RWPE1 (cell line): ENCODE measurements at regions not wholly inside any gene's neighbourhood (a gene's known extent, or its start where the extent isn't known, plus 50 kb on each side); places are given as distances from the start of the nearest gene placed in this dataset.

Experiments
- CTCF ChIA-PET: fragments of 350-600 bp; sonication (Branson Sonifier 250); formaldehyde crosslinking; extraction: SDS; loops from one replicate; lab custom pipeline; 2021; lab: Yijun Ruan, JAX
- POLR2A ChIA-PET: fragments of 400-600 bp; formaldehyde crosslinking; extraction: SDS; loops from one replicate; lab custom pipeline; 2020; ENCODE audit warnings: antibody characterized with exemption; ENCODE audit not compliant: low non-redundant PET; lab: Yijun Ruan, JAX
- DNase-seq: peaks from one replicate; pipeline ENCODE4 v3.0.0; 2012; ENCODE audit warnings: low spot score
- H3K27ac ChIP-seq: fragments of 450-650 bp; 2 replicates; pipeline ENCODE4 v1.5.1; 2017
- TF ChIP-seq, protein P1 (sequence below): fragments of 450-650 bp; conservative IDR thresholded peaks from 2 replicates; pipeline ENCODE4 v1.5.1; 2017; ENCODE audit warnings: low read depth, mild to moderate bottlenecking

DNA sequence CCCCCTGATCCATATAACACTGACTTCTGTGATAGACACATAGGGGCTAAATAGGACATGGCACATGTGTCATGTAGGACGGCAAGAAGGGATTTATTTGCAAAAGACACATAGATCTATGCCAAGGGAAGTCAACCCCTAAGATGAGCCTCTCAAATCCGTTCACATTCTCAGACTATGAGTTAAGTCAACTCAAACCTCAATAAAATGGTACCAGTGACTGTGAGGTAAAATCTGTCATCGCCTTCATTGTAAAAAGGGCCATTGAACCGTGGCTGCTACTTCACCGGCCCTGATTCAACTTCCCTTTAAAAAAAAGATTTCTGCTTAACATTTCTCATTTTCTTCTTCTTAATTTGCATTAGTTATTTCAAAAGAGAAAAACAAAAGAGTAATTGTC is 144.0 kb downstream of the ZNF281 start:
- POLR2A ChIA-PET, result no interaction called here
- DNase-seq, result no peak
- TF ChIP-seq, protein P1, sequence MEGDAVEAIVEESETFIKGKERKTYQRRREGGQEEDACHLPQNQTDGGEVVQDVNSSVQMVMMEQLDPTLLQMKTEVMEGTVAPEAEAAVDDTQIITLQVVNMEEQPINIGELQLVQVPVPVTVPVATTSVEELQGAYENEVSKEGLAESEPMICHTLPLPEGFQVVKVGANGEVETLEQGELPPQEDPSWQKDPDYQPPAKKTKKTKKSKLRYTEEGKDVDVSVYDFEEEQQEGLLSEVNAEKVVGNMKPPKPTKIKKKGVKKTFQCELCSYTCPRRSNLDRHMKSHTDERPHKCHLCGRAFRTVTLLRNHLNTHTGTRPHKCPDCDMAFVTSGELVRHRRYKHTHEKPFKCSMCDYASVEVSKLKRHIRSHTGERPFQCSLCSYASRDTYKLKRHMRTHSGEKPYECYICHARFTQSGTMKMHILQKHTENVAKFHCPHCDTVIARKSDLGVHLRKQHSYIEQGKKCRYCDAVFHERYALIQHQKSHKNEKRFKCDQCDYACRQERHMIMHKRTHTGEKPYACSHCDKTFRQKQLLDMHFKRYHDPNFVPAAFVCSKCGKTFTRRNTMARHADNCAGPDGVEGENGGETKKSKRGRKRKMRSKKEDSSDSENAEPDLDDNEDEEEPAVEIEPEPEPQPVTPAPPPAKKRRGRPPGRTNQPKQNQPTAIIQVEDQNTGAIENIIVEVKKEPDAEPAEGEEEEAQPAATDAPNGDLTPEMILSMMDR, result no peak
- CTCF ChIA-PET, result no interaction called here
- H3K27ac ChIP-seq, result no peak overlapping the region

DNA sequence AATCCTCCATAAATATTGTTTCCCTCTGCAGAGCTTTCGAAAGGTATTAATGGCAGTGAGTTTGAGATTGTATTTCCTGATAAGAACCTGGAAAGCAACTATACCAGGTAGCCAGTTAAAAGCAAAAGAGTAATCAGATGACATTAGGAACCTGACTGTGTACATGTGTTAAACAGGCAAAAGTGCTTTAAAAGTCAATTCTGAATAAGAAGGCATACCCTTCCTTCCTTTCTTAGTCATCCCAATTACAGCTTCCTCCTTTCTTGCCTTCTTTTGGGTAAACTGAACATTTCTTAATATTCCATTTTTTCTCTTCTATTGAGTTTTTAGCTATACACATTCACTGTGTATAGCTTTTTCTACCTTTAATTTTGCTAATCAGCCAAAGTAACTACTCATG is 144.7 kb downstream of the ZNF281 start:
- CTCF ChIA-PET, result no interaction called here
- POLR2A ChIA-PET, result no interaction called here
- TF ChIP-seq, protein P1, result no peak
- H3K27ac ChIP-seq, result no peak overlapping the region
- no peak for DNase-seq

DNA sequence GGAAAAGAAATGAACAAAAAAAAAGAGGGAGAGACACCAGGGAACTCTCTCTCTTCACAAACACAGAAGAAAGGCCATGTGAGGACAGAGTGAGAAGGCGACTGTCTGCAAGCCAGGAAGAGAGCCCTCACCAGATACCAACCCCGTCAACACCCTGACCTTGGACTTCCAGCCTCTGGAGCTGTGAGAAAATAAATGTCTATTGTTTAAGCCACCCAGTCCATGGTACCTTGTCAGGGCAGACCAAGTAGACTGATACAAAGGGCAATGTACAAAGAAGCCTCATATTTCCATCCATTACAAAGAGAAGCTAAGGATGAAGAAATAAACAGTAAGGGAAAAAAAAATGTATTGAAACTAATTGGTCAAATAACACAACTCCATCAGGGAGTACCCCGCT is 146.6 kb downstream of the ZNF281 start:
- no peak for DNase-seq
- ChIA-PET CTCF (interaction anchor here (1.3 kb wide), 1 partner anchor 11 kb away, joined by 4 read pairs; no protein-coding TSS in a partner anchor), POLR2A (no interaction called here)
- TF ChIP-seq, protein P1, result no peak
- H3K27ac ChIP-seq, result no peak overlapping the region

DNA sequence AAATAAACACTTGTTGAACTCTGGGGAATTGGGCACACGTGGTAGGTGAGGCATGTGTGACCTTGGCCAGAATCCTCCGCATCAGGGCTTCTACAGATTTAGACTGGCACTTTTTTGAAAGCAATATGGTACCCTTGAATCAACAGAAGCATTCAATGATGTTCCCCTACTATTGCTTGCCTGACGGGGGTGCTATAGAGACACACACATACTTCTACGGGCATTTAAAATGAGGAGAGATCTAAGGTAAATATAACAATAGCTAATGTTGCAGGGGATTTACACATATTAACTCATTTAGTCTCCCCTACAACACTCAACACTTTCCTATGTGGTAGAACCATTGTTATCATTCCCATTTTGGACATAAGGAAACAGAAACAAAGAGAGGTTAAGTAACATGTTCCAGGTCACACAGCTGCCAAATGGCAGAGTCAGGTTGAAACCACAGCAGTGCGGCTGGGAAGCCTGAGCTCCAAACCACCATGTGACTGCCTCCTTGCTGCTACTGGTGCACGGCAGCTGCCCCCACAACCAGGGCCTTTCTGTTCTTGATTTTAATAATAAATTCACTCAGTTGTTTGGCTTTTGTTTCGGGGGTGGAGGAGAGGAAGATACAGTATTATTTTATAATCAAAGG is 147.4 kb downstream of the ZNF281 start:
- POLR2A ChIA-PET, result no interaction called here
- no peak for DNase-seq
- H3K27ac ChIP-seq, result no peak overlapping the region
- TF ChIP-seq, protein P1, result no peak
- CTCF ChIA-PET, result interaction anchor here (1.3 kb wide), 1 partner anchor 12 kb away, joined by 4 read pairs; no protein-coding TSS in a partner anchor

DNA sequence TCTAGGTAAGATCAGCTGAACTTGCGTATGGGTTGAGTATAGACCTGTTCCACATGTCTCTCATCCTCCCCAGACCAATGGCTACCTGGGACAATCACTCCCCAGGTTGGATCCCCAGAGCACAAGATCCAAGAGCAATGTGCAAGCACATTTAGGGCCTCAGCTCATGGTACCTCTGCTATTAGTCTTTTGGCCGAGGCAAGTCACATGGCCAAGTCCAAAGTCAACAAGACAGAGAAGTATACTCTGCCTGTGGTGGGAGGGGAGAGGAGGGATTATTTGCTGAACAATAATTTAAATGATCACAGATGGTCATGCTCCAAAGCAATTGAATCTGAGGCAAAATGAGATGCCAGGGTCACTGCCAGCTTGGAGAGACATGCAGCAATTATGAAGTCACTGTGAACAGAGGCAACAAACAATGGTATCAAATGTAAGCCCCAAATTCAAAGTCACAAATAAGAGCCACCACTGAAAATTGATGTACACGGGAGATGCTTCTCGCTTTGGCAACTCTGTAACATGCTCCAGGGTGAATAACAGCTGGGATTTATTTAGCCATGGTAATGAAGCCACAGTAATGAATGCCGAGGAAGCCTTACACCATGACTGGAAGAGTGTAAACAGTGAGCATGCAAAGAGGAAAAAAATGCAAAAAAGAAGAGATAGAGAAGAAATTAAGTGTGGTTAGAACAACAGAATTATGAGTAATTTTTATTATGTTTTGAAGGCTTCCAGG is 149.1 kb downstream of the ZNF281 start:
- CTCF ChIA-PET, result interaction anchor here (0.6 kb wide), 3 partner anchors 25 to 165 kb away, joined by 3 to 4 read pairs (median 4); no protein-coding TSS in a partner anchor
- POLR2A ChIA-PET, result no interaction called here
- no peak for DNase-seq
- no peak overlapping the region for H3K27ac ChIP-seq
- TF ChIP-seq, protein P1, result no peak

DNA sequence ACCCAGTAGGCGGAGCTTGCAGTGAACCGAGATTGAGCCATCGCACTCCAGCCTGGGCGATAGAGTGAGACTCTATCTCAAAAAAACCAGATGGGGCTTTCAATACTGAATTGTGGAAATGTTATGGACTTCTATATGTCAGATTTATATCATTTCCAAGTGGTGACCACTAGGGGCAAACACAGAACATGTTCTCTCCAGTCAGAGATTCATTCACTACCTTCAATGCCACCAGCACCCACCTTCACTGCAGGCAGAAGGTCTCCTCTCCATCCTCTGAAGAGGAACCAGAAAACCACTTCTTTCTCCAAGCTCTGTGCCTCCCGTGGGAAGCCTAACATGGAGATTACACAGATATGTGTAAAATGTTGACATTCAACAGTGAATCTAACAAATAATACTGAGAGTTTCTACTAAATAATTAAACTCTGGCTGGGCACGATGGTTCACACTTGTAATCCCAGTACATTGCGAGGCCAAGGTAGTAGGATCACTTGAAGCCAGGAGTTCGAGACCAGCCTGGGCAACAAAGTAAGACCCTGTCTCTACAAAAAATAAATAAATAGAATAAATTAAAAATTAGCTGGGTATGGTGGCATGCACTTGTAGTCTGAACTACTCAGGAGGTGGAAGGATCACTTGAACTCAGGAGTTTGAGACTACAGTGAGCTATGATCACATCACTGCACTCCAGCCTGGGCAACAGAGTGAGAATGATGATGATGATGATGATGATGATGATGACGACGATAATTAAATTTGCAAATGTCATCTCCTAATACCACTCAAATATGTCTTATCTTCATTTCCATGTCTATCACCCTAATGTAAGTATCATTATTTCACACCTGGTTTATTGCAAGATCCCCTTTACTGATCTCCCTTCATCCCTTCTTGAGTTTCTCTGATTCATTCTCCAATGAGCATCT is 151.1 kb downstream of the ZNF281 start:
- ChIA-PET POLR2A (no interaction called here), CTCF (interaction anchor here (0.6 to 1.6 kb wide), 14 partner anchors 10 to 1494 kb away, joined by 3 to 7 read pairs (median 4); no protein-coding TSS in a partner anchor)
- TF ChIP-seq, protein P1, result peak; percentile 37
- peak; percentile 64 for DNase-seq
- no peak overlapping the region for H3K27ac ChIP-seq
